Stomach (tissue), 4 donors: ENCODE measurements at regions not wholly inside any gene's neighbourhood (a gene's known extent, or its start where the extent isn't known, plus 50 kb on each side); places are given as distances from the start of the nearest gene placed in this dataset.

Experiments used
- POLR2A ChIP-seq, 4 donors: fragments of 450-650 bp; IDR thresholded peaks; one replicate each; pipeline ENCODE4 v1.6.1; 2016; ENCODE audit warnings: antibody characterized with exemption in 4 of 4, control low read depth in 2 of 4, mild to moderate bottlenecking in 1 of 4, moderate library complexity in 1 of 4
- POLR2AphosphoS5 ChIP-seq, 3 donors: sonication (generic); formaldehyde crosslinking; IDR thresholded peaks; one replicate each; pipeline ENCODE4 v1.6.1; 2016; ENCODE audit warnings: antibody characterized with exemption in 3 of 3
- TF ChIP-seq, protein P1 (sequence below), 7 experiments: fragments of 450-650 bp in 4 of 7; fragments of 200-600 bp in 3 of 7; sonication (generic) in 3 of 7; IDR thresholded peaks; one replicate each; pipeline ENCODE4 v1.5.1; 2016 to 2019; ENCODE audit warnings: antibody characterized with exemption in 7 of 7, control low read depth in 2 of 7, mild to moderate bottlenecking in 1 of 7

GRCh38 chr9:7325995-7326394, 473.6 kb downstream of the DMAC1 start:
- TF ChIP-seq, protein P1, sequence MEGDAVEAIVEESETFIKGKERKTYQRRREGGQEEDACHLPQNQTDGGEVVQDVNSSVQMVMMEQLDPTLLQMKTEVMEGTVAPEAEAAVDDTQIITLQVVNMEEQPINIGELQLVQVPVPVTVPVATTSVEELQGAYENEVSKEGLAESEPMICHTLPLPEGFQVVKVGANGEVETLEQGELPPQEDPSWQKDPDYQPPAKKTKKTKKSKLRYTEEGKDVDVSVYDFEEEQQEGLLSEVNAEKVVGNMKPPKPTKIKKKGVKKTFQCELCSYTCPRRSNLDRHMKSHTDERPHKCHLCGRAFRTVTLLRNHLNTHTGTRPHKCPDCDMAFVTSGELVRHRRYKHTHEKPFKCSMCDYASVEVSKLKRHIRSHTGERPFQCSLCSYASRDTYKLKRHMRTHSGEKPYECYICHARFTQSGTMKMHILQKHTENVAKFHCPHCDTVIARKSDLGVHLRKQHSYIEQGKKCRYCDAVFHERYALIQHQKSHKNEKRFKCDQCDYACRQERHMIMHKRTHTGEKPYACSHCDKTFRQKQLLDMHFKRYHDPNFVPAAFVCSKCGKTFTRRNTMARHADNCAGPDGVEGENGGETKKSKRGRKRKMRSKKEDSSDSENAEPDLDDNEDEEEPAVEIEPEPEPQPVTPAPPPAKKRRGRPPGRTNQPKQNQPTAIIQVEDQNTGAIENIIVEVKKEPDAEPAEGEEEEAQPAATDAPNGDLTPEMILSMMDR (IDR thresholded peaks at IDR 0.05): no peak
- TF ChIP-seq POLR2A (IDR thresholded peaks at IDR 0.05): no peak
- no peak for TF ChIP-seq POLR2AphosphoS5 (IDR thresholded peaks at IDR 0.05)
